NB4 (cell line): ENCODE measurements at regions not wholly inside any gene's neighbourhood (a gene's known extent, or its start where the extent isn't known, plus 50 kb on each side); places are given as distances from the start of the nearest gene placed in this dataset.
"Not testable (repeated sequence)": the region's sequence is repeated elsewhere in the genome, so short reads cannot be mapped to it uniquely, and the experiment has no call there.

Source experiments
- DNase-seq: peaks from one replicate; pipeline ENCODE4 v3.0.0; 2010; ENCODE audit warnings: low read depth
- H3K4me3 ChIP-seq: one replicate; pipeline ENCODE4 v1.5.1; 2011; ENCODE audit warnings: mild to moderate bottlenecking, low read depth, low read length, moderate library complexity
- CTCF ChIP-seq: IDR thresholded peaks from one replicate; pipeline ENCODE4 v1.5.1; 2012; ENCODE audit warnings: low read depth, low read length
- MAX ChIP-seq: IDR thresholded peaks from 2 replicates; pipeline ENCODE4 v1.6.1; 2011; ENCODE audit warnings: low read depth, low read length
- MYC ChIP-seq: IDR thresholded peaks from 2 replicates; pipeline ENCODE4 v1.6.1; 2011; ENCODE audit warnings: low read depth, low read length
- POLR2A ChIP-seq: IDR thresholded peaks from 2 replicates; pipeline ENCODE4 v1.6.1; 2011; ENCODE audit warnings: mild to moderate bottlenecking; ENCODE audit not compliant: insufficient read length; ENCODE audit errors: extremely low read depth

- no peak for DNase-seq
- TF ChIP-seq MYC (no peak), POLR2A (no peak), CTCF (no peak), MAX (no peak)
- no peak overlapping the region for H3K4me3 ChIP-seq
Measured at GRCh38 chr10:63836666-63837442, 315.7 kb downstream of the REEP3 start.

DNA sequence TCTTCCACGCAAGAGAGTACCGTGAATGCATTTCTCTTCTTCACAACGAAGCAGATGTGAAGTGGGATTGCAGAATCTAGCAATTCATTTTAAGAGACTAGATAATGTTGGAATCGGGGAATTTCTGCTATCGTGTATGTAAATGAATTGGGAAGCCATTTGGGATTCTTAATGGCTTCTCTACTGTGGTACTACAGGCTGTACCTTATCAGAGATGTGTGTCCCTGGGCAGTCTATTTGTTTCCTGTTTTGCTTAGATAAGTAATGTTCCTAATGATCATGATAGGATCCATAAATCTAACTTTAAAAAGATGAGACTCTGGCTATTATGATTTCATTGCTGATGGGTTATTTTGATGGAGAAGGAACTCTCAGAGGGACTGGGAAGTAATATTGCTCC is 320.6 kb downstream of the REEP3 start:
- no peak overlapping the region for H3K4me3 ChIP-seq
- TF ChIP-seq MYC (no peak), CTCF (no peak), MAX (no peak), POLR2A (no peak)
- no peak for DNase-seq

- no peak overlapping the region for H3K4me3 ChIP-seq
- TF ChIP-seq MAX = no peak
- TF ChIP-seq CTCF = no peak
- TF ChIP-seq POLR2A = no peak
- no peak for TF ChIP-seq MYC
- DNase-seq = no peak
Measured at GRCh38 chr10:63843107-63843506, 321.9 kb downstream of the REEP3 start.

DNA sequence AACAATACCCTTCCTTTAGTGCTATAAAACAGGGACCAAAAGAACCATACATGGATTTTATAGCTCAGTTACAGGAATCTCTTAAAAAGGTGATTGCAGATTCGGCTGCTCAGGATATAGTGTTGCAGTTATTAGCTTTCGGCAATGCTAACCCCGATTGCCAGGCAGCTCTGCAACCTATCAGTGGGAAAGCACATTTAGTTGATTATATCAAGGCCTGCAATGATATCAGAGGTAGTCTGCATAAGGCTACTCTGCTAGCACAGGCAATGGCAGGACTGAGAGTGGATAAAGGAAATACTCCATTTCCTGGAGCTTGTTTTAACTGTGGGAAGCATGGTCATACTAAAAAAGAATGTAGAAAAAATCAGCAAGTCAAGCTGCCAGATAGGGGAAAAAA is 327.7 kb downstream of the REEP3 start:
- not testable (repeated sequence) for DNase-seq, H3K4me3 ChIP-seq

DNA sequence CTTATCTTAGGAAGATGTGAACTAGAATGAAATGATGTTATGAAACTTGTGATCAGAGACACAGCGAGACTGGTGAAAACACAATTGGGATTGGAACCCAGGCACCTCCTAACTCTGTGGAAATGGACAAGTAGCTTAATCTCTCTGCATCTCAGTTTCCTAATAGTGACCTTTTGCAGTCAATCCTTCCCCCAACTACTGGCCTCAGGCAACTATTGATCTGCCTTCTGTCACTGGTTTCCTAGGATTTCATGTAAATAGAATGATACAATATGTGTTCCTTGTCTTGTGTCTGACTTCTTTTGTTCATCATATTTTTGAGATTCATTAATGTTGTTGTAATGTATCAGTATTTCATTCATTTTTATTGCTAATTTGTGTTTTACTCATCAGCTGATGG is 341.7 kb downstream of the REEP3 start:
- DNase-seq = no peak
- no peak overlapping the region for H3K4me3 ChIP-seq
- TF ChIP-seq MYC = no peak
- TF ChIP-seq POLR2A = no peak
- TF ChIP-seq CTCF = no peak
- TF ChIP-seq MAX = no peak

GRCh38 chr10:63865210-63865609 is 344.0 kb downstream of the REEP3 start:
- no peak for DNase-seq
- no peak for TF ChIP-seq CTCF
- no peak for TF ChIP-seq MYC
- TF ChIP-seq POLR2A = no peak
- no peak for TF ChIP-seq MAX
- no peak overlapping the region for H3K4me3 ChIP-seq
